T-cell (primary cell): ENCODE measurements at regions not wholly inside any gene's neighbourhood (a gene's known extent, or its start where the extent isn't known, plus 50 kb on each side); places are given as distances from the start of the nearest gene placed in this dataset.
"Not testable (repeated sequence)": the region's sequence is repeated elsewhere in the genome, so short reads cannot be mapped to it uniquely, and the experiment has no call there.

ENCODE experiments used
- ATAC-seq, 4 experiments: fragments of 200-7000 bp in 3 of 4; fragments of 150-1000 bp in 1 of 4; cut with Tn5 transposase; replicated peaks in 1 of 4; 1 replicate in 3 of 4; 2 replicates in 1 of 4; pipeline ENCODE4 v1.10.0; 2021; ENCODE audit warnings: moderate library complexity in 3 of 4, mild to moderate bottlenecking in 2 of 4, moderate number of reproducible peaks in 1 of 4
- CTCF ChIA-PET, 2 donors: fragments of 300-600 bp; sonication (Branson Sonifier 250); formaldehyde crosslinking; loops; one replicate each; lab custom pipeline; 2022; ENCODE audit warnings: antibody characterized with exemption in 2 of 2; lab: Charles Lee
- POLR2A ChIA-PET, 2 donors: fragments of 300-600 bp; sonication (Branson Sonifier 250); formaldehyde crosslinking; loops; one replicate each; lab custom pipeline; 2022; ENCODE audit warnings: antibody characterized with exemption in 2 of 2; lab: Charles Lee
- DNase-seq, 35 experiments: peaks; one replicate each; pipeline versions ENCODE4 v3.0.0 to v3.0.0-alpha.2; 2013 to 2023
- H3K27ac ChIP-seq: one replicate; pipeline ENCODE4 v1.5.1; 2013; ENCODE audit warnings: low read length
- H3K27me3 ChIP-seq, 2 experiments: replicated peaks in 1 of 2; 1 replicate in 1 of 2; 2 replicates in 1 of 2; pipeline versions ENCODE4 v1.6.1 to v1.7.0; 2013; ENCODE audit warnings: low read length in 1 of 2, mixed read lengths in 1 of 2; ENCODE audit not compliant: control insufficient read depth in 2 of 2, insufficient read depth in 2 of 2; ENCODE audit errors: extremely low read depth in 1 of 2
- H3K36me3 ChIP-seq, 2 donors: 1 replicate in 1 of 2; 2 replicates in 1 of 2; pipeline versions ENCODE4 v1.6.1 to v1.7.0; 2013; ENCODE audit warnings: low read length in 1 of 2; ENCODE audit not compliant: control insufficient read depth in 2 of 2, insufficient read depth in 1 of 2; ENCODE audit errors: extremely low read depth in 1 of 2
- H3K4me1 ChIP-seq, 2 experiments: 1 replicate in 1 of 2; 2 replicates in 1 of 2; pipeline versions ENCODE4 v1.6.1 to v1.7.0; 2013; ENCODE audit warnings: low read length in 2 of 2, mixed read lengths in 1 of 2; ENCODE audit not compliant: insufficient read depth in 2 of 2, control insufficient read depth in 1 of 2; ENCODE audit errors: extremely low read depth in 1 of 2
- H3K4me3 ChIP-seq, 2 donors: 1 replicate in 1 of 2; 2 replicates in 1 of 2; pipeline versions ENCODE4 v1.5.1 to v1.7.0; 2013; ENCODE audit warnings: mild to moderate bottlenecking in 2 of 2, low read length in 1 of 2, moderate library complexity in 1 of 2; ENCODE audit not compliant: control insufficient read depth in 1 of 2; ENCODE audit errors: extremely low read depth in 1 of 2
- H3K9me3 ChIP-seq: 2 replicates; pipeline ENCODE4 v1.7.0; 2013
- H3K27ac Mint-ChIP-seq, 2 donors: one replicate each; pipeline ENCODE4 v1.8.0; 2020 to 2021; ENCODE audit warnings: mild to moderate bottlenecking in 2 of 2, mixed read lengths in 2 of 2
- H3K27me3 Mint-ChIP-seq, 2 donors: one replicate each; pipeline ENCODE4 v1.8.0; 2021 to 2022; ENCODE audit warnings: mixed read lengths in 2 of 2
- H3K36me3 Mint-ChIP-seq: one replicate; pipeline ENCODE4 v1.8.0; 2021; ENCODE audit warnings: mixed read lengths
- H3K4me1 Mint-ChIP-seq, 3 donors: one replicate each; pipeline ENCODE4 v1.8.0; 2020 to 2022; ENCODE audit warnings: mixed read lengths in 3 of 3, mild to moderate bottlenecking in 1 of 3
- H3K4me3 Mint-ChIP-seq, 3 donors: one replicate each; pipeline ENCODE4 v1.8.0; 2020 to 2022; ENCODE audit warnings: mild to moderate bottlenecking in 3 of 3, mixed read lengths in 3 of 3, moderate library complexity in 3 of 3
- H3K9me3 Mint-ChIP-seq, 3 donors: one replicate each; pipeline ENCODE4 v1.8.0; 2020 to 2022; ENCODE audit warnings: mixed read lengths in 3 of 3
- WGBS: methylation state at CpG from one replicate; pipeline ENCODE4 v1.1.5; 2013; ENCODE audit warnings: missing lambda C conversion rate; ENCODE audit not compliant: insufficient coverage; 5-methylcytosine and 5-hydroxymethylcytosine counted together

DNA sequence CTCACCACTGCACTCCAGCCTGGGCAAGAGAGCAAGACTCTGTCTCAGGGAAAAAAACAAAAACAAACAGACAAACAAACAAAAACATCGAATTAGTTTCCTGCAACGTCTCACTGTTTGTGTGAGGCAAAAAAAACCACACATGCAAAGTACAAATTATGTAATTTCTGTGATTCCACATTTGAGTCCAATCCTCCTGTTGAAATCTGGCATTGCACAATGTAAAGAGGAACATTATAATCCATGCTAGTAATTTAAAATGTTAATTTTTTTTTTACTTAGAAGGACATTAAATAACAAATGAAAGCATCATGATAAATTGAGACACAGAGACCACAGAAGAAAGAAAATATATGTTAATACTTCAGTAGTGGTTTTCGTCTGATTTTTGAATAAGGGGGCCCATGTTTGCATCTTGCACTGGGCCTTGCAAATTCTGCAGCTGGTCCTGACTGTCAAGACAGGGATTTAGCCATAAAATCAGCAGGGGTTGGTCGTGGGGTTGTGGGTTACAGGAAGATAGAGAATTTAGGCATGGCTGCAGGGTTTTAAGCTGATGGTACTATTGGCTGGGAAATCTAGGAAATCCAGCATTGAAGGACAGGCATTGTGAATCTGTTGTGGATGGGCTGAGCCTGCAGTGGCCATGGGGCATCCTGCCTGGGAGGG is 102.6 kb upstream of the ALDH3B2 start:
- Mint-ChIP-seq H3K4me1 (no peaks in the 10 kb centered on the region), H3K27ac (no peak overlapping the region), H3K27me3 (peaks cover 31 to 40% of the 10 kb centered on the region in 2 donors), H3K4me3 (no peak overlapping the region), H3K9me3 (no peaks in the 10 kb centered on the region), H3K36me3 (no peaks in the 10 kb centered on the region)
- Histone ChIP-seq H3K27ac (no peak overlapping the region), H3K4me3 (no peak overlapping the region), H3K27me3 (peaks cover 0 to 13% of the 10 kb centered on the region in 2 experiments), H3K4me1 (no peaks in the 10 kb centered on the region), H3K36me3 (no peaks in the 10 kb centered on the region), H3K9me3 (no peaks in the 10 kb centered on the region)
- CTCF ChIA-PET: no interaction called here
- ATAC-seq: no peak
- no peak for DNase-seq
- POLR2A ChIA-PET: no interaction called here
- WGBS: 65% methylated on average over 2 of the region's 4 CpGs

DNA sequence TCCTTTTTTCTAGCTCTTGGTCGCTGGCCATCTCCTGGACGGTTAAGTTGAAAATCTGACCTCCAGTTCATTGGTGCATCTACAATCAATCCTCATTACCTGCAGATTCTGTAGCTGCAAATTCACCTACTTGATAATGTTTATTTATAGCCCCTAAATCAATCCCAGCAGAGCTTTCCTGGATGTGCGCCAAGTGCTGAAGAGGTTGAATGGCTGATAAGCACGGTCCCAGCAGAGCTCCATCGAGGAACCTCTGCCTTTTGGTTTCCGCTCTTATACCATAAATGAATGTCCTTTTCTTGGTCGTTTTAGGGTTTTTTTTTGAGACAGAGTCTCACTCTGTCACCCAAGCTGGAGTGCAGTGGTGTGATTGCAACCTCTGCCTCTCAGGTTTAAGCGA is 99.8 kb upstream of the ALDH3B2 start:
- H3K27ac ChIP-seq, H3K4me1 ChIP-seq, H3K9me3 ChIP-seq, ATAC-seq, DNase-seq, H3K27ac Mint-ChIP-seq, CTCF ChIA-PET, H3K9me3 Mint-ChIP-seq, POLR2A ChIA-PET, H3K36me3 ChIP-seq, H3K36me3 Mint-ChIP-seq, H3K4me1 Mint-ChIP-seq, H3K4me3 ChIP-seq, H3K4me3 Mint-ChIP-seq: not testable (repeated sequence)
- H3K27me3 Mint-ChIP-seq: peaks cover 26 to 33% of the 10 kb centered on the region in 2 donors
- 51% methylated on average over 4 of the region's 8 CpGs for WGBS
- peaks cover 0 to 13% of the 10 kb centered on the region in 2 experiments for H3K27me3 ChIP-seq

DNA sequence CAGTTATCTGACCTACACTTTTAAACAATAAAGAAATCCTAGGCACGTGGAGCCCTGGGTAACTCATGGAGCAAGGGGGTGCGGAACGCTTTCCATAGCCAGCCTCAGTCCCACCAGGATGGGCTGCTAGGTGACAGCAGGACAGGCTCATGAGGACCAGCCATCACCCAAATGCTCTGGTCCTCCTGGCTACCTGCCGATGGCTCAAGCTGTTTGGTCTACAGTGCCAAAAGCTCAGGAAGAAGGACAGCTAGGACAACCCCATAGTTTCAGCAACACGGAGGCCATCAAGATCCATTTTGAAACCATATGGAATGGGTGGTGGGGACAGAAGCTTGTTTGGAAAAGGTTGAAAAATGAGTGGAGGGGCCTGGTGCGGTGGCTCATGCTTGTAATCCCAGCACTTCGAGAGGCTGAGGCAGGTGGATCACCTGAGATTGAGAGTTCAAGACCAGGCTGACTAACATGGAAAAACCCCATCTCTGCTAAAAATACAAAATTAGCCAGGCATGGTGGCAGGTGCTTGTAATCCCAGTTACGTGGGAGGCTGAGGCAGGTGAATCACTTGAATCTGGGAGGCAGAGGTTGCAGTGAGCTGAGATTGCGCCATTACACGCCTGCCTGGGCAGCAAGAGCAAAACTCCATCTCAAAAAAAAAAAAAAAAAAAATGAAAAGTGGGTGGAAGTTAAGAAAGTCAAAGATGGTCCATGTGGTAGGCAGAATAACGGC is 93.7 kb upstream of the ALDH3B2 start:
- H3K27ac Mint-ChIP-seq, DNase-seq, ATAC-seq, H3K27me3 Mint-ChIP-seq, H3K36me3 ChIP-seq, CTCF ChIA-PET, H3K4me3 Mint-ChIP-seq, H3K27me3 ChIP-seq, H3K4me3 ChIP-seq, H3K4me1 ChIP-seq, H3K9me3 ChIP-seq, H3K36me3 Mint-ChIP-seq, H3K4me1 Mint-ChIP-seq, H3K9me3 Mint-ChIP-seq, POLR2A ChIA-PET, H3K27ac ChIP-seq: not testable (repeated sequence)
- 86% methylated on average over 6 of the region's 11 CpGs for WGBS

DNA sequence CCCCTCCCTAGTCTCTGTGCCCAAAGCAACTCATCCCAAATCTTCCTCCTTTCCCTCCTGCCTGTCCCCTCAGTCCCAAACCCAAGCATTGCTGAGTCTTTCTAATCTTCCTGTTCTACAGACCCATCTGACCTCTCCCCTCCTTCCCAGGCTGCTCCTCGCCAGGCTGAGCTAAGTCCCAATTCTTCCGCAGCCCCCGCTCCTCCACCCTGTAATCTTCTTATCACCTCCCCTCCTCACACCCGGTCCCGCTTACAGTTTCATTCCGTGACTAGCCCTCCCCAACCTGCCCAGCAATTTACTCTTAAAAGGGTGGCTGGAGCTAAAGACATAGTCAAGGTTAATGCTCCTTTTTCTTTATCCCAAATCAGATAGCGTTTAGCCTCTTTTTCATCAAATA is 86.8 kb upstream of the ALDH3B2 start:
- H3K4me3 ChIP-seq, H3K27me3 ChIP-seq, H3K36me3 ChIP-seq, H3K36me3 Mint-ChIP-seq, H3K27ac ChIP-seq, DNase-seq, H3K27ac Mint-ChIP-seq, CTCF ChIA-PET, ATAC-seq, POLR2A ChIA-PET, H3K9me3 ChIP-seq, H3K4me1 Mint-ChIP-seq, H3K9me3 Mint-ChIP-seq, H3K4me3 Mint-ChIP-seq, H3K4me1 ChIP-seq: not testable (repeated sequence)
- 67% methylated on average over 5 of the region's 7 CpGs for WGBS
- peaks cover 18% of the 10 kb centered on the region in 2 donors for H3K27me3 Mint-ChIP-seq

DNA sequence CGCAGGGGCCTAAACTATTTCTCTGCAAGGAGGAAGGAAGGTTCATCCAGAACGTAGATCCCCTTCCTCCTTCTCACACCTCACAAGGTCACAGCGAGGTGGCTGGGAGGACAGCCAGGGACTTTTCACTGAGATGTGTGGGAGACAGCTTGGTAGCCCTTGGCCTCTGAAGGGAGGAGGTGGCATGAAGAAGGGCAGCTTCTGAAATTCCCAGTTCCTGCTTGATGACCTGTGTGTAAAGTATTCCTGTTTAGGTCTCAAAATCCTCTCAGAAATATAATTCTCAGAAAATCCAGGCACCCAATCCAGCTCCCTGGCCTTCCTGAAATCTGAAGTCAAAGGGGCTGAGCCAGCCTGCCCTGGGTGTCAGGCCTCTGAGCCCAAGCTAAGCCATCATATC is 84.9 kb upstream of the ALDH3B2 start:
- H3K27me3 ChIP-seq, H3K27ac Mint-ChIP-seq, H3K4me3 Mint-ChIP-seq, H3K9me3 ChIP-seq, H3K4me3 ChIP-seq, ATAC-seq, DNase-seq, POLR2A ChIA-PET, H3K36me3 Mint-ChIP-seq, H3K4me1 ChIP-seq, CTCF ChIA-PET, H3K4me1 Mint-ChIP-seq, H3K36me3 ChIP-seq, H3K9me3 Mint-ChIP-seq, H3K27ac ChIP-seq: not testable (repeated sequence)
- peaks cover 18% of the 10 kb centered on the region in 2 donors for H3K27me3 Mint-ChIP-seq
- no CpG with 5 or more reads among the region's 3 CpGs for WGBS

DNA sequence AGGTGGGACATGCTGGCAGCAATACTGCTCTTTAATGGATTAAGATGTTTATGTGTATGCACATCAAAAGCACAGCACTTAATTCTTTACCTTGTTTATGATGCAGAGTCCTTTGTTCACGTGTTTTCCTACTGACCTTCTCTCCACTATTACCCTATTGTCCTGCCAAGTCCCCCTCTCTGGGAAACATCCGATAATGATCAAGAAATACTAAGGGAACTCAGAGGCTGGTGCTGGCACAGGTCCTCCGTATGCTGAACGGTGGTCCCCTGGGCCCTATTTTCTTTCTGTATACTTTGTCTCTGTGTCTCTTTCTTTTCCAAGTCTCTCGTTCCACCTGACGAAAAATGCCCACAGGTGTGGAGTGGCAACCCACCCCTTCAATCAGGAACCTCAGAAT is 84.0 kb upstream of the ALDH3B2 start:
- peaks cover 18% of the 10 kb centered on the region in 2 donors for H3K27me3 Mint-ChIP-seq
- H3K27me3 ChIP-seq, POLR2A ChIA-PET, DNase-seq, H3K27ac ChIP-seq, H3K4me1 ChIP-seq, H3K4me3 ChIP-seq, ATAC-seq, H3K4me1 Mint-ChIP-seq, H3K9me3 Mint-ChIP-seq, H3K36me3 Mint-ChIP-seq, H3K4me3 Mint-ChIP-seq, H3K9me3 ChIP-seq, H3K36me3 ChIP-seq, CTCF ChIA-PET, H3K27ac Mint-ChIP-seq: not testable (repeated sequence)
- 86% methylated on average over 4 of the region's 6 CpGs for WGBS
